ENCODE measurements at regions not wholly inside any gene's neighbourhood (a gene's known extent, or its start where the extent isn't known, plus 50 kb on each side); places are given as distances from the start of the nearest gene placed in this dataset.

GRCh38 chr4:89427782-89428181 lies 120.2 kb upstream of the GPRIN3 start:
- no peak for DNase-seq (ENCODE audit: low read depth)
- no peak overlapping the region for H3K4me3 ChIP-seq (ENCODE audit: low read depth, low read length)
- no peak for TF ChIP-seq CTCF (IDR thresholded peaks at IDR 0.05; ENCODE audit: insufficient read depth, low read depth, low read length, missing control alignments)

- TF ChIP-seq CTCF (IDR thresholded peaks at IDR 0.05; ENCODE audit: insufficient read depth, low read depth, low read length, missing control alignments): no peak
- H3K4me3 ChIP-seq (ENCODE audit: low read depth, low read length): no peak overlapping the region
- DNase-seq (ENCODE audit: low read depth): no peak
Measured at GRCh38 chr4:89425023-89425422, 117.4 kb upstream of the GPRIN3 start.

- DNase-seq (ENCODE audit: low read depth): no peak
- H3K4me3 ChIP-seq (ENCODE audit: low read depth, low read length): no peak overlapping the region
- no peak for TF ChIP-seq CTCF (IDR thresholded peaks at IDR 0.05; ENCODE audit: insufficient read depth, low read depth, low read length, missing control alignments)
Measured at GRCh38 chr4:89422441-89422990, 114.9 kb upstream of the GPRIN3 start.

GRCh38 chr4:89420507-89420906 lies 112.9 kb upstream of the GPRIN3 start:
- no peak for TF ChIP-seq CTCF (IDR thresholded peaks at IDR 0.05; ENCODE audit: insufficient read depth, low read depth, low read length, missing control alignments)
- DNase-seq (ENCODE audit: low read depth): no peak

GRCh38 chr4:89419111-89419695 lies 111.6 kb upstream of the GPRIN3 start:
- TF ChIP-seq CTCF (IDR thresholded peaks at IDR 0.05; ENCODE audit: insufficient read depth, low read depth, low read length, missing control alignments): no peak
- no peak for DNase-seq (ENCODE audit: low read depth)
- H3K4me3 ChIP-seq (ENCODE audit: low read depth, low read length): no peak overlapping the region

More at GRCh38 chr4:89420507-89420906, 112.9 kb upstream of the GPRIN3 start:
- H3K4me3 ChIP-seq (ENCODE audit: low read depth, low read length): no peak overlapping the region

GRCh38 chr4:89416960-89417359 lies 109.4 kb upstream of the GPRIN3 start:
- no peak for TF ChIP-seq CTCF (IDR thresholded peaks at IDR 0.05; ENCODE audit: insufficient read depth, low read depth, low read length, missing control alignments)
- DNase-seq (ENCODE audit: low read depth): no peak
- no peak overlapping the region for H3K4me3 ChIP-seq (ENCODE audit: low read depth, low read length)

- no peak for DNase-seq (ENCODE audit: low read depth)
- TF ChIP-seq CTCF (IDR thresholded peaks at IDR 0.05; ENCODE audit: insufficient read depth, low read depth, low read length, missing control alignments): no peak
- H3K4me3 ChIP-seq (ENCODE audit: low read depth, low read length): no peak overlapping the region
Measured at GRCh38 chr4:89413518-89413917, 105.9 kb upstream of the GPRIN3 start.

All from GM12865 (cell line).